GM12872 (cell line): ENCODE measurements at regions not wholly inside any gene's neighbourhood (a gene's known extent, or its start where the extent isn't known, plus 50 kb on each side); places are given as distances from the start of the nearest gene placed in this dataset.

Source experiments
- TF ChIP-seq, protein P1 (sequence below): IDR thresholded peaks from 3 replicates; pipeline ENCODE4 v1.5.1; 2011; ENCODE audit warnings: low read depth, mild to moderate bottlenecking, low read length, moderate library complexity; ENCODE audit not compliant: insufficient read depth

DNA sequence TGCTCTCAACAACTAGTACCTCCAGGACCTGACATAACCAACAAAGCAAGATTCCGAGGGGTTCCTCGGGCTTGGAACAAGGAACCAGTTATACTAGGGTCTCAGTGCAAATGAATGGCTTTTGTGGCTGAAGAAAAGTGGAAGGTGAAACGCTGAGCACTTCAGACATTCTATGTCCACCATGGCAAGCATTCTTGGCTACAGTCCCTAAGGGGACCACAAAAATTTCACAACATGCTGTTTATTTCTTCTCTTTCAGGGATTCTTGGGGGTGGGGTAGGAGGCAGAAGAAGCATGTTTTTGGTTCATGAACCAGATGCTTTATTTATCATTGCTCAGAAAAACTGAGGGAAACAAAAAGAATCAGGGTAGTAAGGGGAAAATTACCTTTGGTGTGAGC, 479.9 kb upstream of the CDH11 start:
- TF ChIP-seq, protein P1, sequence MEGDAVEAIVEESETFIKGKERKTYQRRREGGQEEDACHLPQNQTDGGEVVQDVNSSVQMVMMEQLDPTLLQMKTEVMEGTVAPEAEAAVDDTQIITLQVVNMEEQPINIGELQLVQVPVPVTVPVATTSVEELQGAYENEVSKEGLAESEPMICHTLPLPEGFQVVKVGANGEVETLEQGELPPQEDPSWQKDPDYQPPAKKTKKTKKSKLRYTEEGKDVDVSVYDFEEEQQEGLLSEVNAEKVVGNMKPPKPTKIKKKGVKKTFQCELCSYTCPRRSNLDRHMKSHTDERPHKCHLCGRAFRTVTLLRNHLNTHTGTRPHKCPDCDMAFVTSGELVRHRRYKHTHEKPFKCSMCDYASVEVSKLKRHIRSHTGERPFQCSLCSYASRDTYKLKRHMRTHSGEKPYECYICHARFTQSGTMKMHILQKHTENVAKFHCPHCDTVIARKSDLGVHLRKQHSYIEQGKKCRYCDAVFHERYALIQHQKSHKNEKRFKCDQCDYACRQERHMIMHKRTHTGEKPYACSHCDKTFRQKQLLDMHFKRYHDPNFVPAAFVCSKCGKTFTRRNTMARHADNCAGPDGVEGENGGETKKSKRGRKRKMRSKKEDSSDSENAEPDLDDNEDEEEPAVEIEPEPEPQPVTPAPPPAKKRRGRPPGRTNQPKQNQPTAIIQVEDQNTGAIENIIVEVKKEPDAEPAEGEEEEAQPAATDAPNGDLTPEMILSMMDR: no peak

DNA sequence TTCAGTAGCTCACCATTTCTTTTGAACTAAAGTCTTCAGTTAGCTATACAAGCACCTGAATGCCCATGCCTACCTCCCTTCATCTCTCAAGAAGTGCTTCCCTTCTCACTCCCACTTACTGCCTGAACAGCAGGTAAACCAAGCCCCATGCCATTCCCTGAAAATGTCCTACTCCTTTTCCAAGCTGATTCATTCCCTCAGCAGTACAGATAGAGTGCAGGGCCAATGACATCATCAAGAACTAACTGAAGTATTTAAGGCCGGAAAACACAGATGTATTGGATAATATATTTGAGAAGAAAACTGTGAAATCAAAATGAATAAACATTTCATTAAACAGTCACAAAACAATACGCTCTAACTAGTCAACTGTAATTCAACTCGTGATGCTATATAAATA, 478.8 kb upstream of the CDH11 start:
- TF ChIP-seq, protein P1: no peak

DNA sequence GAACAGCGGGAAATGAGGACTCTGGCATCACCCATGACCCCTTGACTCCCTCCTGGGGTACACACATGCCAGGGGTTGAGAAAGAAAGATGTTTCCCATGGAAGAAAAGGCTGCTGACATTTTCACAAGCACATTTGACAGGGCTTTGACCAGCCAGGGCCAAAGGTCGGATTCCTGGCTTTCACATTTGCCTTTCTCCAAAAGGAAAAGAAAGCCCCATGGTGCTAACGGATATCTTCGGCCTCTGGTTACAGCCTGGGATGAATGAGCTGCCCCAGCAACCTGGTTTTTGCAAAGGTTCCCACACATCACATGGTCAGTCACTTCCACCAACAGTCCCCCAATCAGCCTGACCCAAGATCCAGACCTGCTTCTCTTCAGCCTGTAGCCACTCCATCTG, 478.2 kb upstream of the CDH11 start:
- TF ChIP-seq, protein P1: no peak

DNA sequence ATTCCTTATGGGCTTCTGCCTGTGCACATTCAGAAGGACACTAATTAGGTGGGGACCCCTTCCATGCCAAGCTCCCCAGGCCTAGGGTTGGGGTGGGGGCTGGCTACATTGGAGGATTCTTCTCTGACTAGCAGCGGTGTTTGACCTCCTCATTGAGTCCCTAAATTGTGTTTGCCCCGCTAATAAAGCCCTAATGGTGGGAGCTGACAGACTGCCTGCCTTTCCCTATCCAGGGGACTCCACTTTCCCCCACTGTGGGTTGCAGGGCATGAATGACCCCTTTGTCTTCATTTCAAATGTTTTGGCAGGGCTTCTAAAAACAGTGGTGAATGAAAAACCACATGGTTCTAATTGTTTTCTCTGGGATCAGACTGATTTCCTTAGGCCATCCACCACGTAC, 476.8 kb upstream of the CDH11 start:
- TF ChIP-seq, protein P1: no peak

DNA sequence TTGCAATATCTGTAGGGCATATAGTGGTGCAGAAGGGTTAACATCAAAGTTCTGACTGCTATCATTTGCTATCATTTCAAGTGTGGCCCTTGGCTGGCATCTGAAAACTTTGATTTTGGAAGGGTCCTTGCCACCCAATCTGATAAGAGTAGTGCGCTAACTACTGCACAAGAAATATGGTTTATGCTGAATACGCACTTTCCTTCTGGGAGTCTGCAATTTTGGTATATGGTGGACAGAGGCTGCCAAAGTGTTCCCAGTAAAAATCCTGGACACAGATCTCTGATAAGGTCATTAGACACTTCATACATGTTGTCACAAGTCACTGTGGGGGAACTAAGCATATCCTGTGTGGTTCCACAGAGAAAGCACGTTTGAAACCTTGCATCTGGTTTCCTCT, 461.6 kb upstream of the CDH11 start:
- TF ChIP-seq, protein P1: no peak

DNA sequence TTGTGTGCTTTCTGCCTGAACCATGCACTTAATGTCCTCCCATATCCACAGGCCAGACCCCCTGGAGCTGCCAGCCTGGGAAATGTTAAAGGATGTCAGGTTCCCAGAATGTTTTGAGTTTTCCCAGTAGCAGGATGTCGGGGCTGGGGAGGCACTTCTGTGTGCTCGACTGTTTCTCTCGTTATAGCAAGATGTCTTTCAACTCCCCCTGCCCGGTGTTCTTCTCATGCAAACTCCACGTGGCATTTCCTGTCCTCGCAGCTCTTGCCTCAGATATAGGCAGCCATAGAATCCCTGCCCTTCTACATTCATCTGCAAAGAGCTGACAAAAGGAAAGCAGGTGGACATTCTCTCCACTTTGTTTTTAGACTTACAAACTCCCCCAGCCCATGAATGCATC, 457.2 kb upstream of the CDH11 start:
- TF ChIP-seq, protein P1: no peak

DNA sequence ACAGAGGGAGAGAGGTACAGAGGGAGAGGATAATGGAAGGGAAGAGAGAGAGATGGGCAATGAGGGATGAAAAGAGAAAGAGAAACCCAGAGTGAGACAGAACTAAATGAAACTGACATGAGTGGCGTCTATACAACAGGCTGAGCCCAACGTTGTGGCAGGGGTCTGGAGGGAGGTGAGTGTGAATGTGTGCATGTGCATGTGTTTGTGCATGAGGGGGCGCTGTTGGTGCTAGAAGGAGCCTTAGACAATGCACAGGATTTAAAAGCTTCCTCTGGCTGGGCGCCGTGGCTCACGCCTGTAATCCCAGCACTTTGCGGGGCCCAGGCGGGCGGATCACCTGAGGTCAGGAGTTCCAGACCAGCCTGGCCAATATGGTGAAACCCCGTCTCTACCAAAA, 454.8 kb upstream of the CDH11 start:
- TF ChIP-seq, protein P1: no peak

DNA sequence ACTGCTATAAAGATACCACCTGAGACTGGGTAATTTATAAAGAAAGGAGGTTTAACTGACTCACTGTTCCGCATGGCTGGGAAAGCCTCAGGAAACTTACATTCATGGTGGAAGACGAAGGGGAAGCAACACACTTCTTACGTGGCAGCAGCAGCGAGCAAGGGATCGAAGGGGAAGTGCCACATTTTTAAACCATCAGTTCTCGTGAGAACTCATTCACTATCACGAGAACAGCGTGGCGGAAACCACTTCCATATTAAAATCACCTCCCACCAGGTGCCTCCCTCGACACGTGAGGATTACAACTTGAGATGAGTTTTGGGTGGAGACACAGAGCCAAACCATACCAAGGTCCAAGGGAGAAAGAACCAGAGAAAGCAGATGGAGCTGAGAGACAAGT, 454.3 kb upstream of the CDH11 start:
- TF ChIP-seq, protein P1: no peak
